GM18519 (cell line): ENCODE measurements at regions not wholly inside any gene's neighbourhood (a gene's known extent, or its start where the extent isn't known, plus 50 kb on each side); places are given as distances from the start of the nearest gene placed in this dataset.
"Not testable (repeated sequence)": the region's sequence is repeated elsewhere in the genome, so short reads cannot be mapped to it uniquely, and the experiment has no call there.

ENCODE experiments used
- ATAC-seq: cut with Tn5 transposase; IDR thresholded peaks from one replicate; pipeline ENCODE4 v1.9.1; 2021; ENCODE audit warnings: mild to moderate bottlenecking, moderate library complexity; ENCODE audit not compliant: unreplicated experiment, low FRiP score

- ATAC-seq = no peak
Observed at GRCh38 chr3:144859161-144859560, 887.5 kb downstream of the DIPK2A start.

GRCh38 chr3:144864646-144865045 is 893.0 kb downstream of the DIPK2A start:
- no peak for ATAC-seq

GRCh38 chr3:144865948-144866347 is 894.3 kb downstream of the DIPK2A start:
- no peak for ATAC-seq

- ATAC-seq = no peak
Observed at GRCh38 chr3:144866476-144866875, 894.9 kb downstream of the DIPK2A start.

- no peak for ATAC-seq
Observed at GRCh38 chr3:144868506-144868905, 896.9 kb downstream of the DIPK2A start.

- ATAC-seq = no peak
Observed at GRCh38 chr3:144873066-144873465, 901.4 kb downstream of the DIPK2A start.

- ATAC-seq = no peak
Observed at GRCh38 chr3:144875211-144875610, 903.6 kb downstream of the DIPK2A start.

GRCh38 chr3:144877356-144877755 is 905.7 kb downstream of the DIPK2A start:
- ATAC-seq = no peak

GRCh38 chr3:144879701-144880100 is 908.1 kb downstream of the DIPK2A start:
- no peak for ATAC-seq

- ATAC-seq = no peak
Observed at GRCh38 chr3:144893980-144894379, 922.4 kb downstream of the DIPK2A start.

- ATAC-seq = no peak
Observed at GRCh38 chr3:144894576-144894975, 923.0 kb downstream of the DIPK2A start.

- ATAC-seq = no peak
Observed at GRCh38 chr3:144900366-144900765, 928.7 kb downstream of the DIPK2A start.

- ATAC-seq = not testable (repeated sequence)
Observed at GRCh38 chr3:144907581-144907980, 936.0 kb downstream of the DIPK2A start.

GRCh38 chr3:144912968-144913367 is 941.3 kb downstream of the DIPK2A start:
- no peak for ATAC-seq

GRCh38 chr3:144915202-144915601 is 943.6 kb downstream of the DIPK2A start:
- ATAC-seq = no peak

GRCh38 chr3:144921710-144922109 is 950.1 kb downstream of the DIPK2A start:
- ATAC-seq = no peak

GRCh38 chr3:144923046-144923775 is 951.6 kb downstream of the DIPK2A start:
- ATAC-seq = no peak

- no peak for ATAC-seq
Observed at GRCh38 chr3:144930431-144930830, 958.8 kb downstream of the DIPK2A start.

- no peak for ATAC-seq
Observed at GRCh38 chr3:144931590-144931989, 960.0 kb downstream of the DIPK2A start.

GRCh38 chr3:144942093-144942837 is 970.6 kb downstream of the DIPK2A start:
- no peak for ATAC-seq

- ATAC-seq = no peak
Observed at GRCh38 chr3:144942838-144943197, 971.2 kb downstream of the DIPK2A start.

GRCh38 chr3:144947895-144948294 is 976.3 kb downstream of the DIPK2A start:
- ATAC-seq = no peak
